Caco-2 (cell line): ENCODE measurements at regions not wholly inside any gene's neighbourhood (a gene's known extent, or its start where the extent isn't known, plus 50 kb on each side); places are given as distances from the start of the nearest gene placed in this dataset.

ENCODE experiments used
- BruUV-seq: library from RNA; stranded (reverse); fragments of 400-500 nt; replicated peaks from 2 replicates; lab custom pipeline; 2021; lab: Mats Ljungman, UMichigan
- CTCF ChIA-PET: fragments of 300-600 bp; sonication (Branson Sonifier 250); formaldehyde crosslinking; loops from one replicate; lab custom pipeline; 2022; ENCODE audit warnings: antibody characterized with exemption; lab: Charles Lee
- POLR2A ChIA-PET: fragments of 300-600 bp; sonication (Branson Sonifier 250); formaldehyde crosslinking; loops from one replicate; lab custom pipeline; 2022; ENCODE audit warnings: antibody characterized with exemption; lab: Charles Lee
- DNase-seq, 2 experiments: peaks; one replicate each; pipeline versions ENCODE4 v3.0.0 to v3.0.0-alpha.2; 2020 to 2022
- H3K27me3 ChIP-seq: replicated peaks from 2 replicates; pipeline ENCODE4 v1.6.0; 2011; ENCODE audit warnings: low read length; ENCODE audit not compliant: control insufficient read depth, insufficient read depth
- H3K36me3 ChIP-seq: 2 replicates; pipeline ENCODE4 v1.5.1; 2011; ENCODE audit warnings: low read length; ENCODE audit not compliant: control insufficient read depth, insufficient read depth
- H3K4me1 ChIP-seq: fragments of 250-450 bp; sonication (Bioruptor Pico); 2 replicates; pipeline ENCODE4 v1.5.1; 2020; ENCODE audit warnings: mild to moderate bottlenecking
- H3K4me3 ChIP-seq: 2 replicates; pipeline ENCODE4 v1.5.1; 2011; ENCODE audit warnings: low read depth, mild to moderate bottlenecking, control low read depth, low read length
- H3K9me3 ChIP-seq: fragments of 250-450 bp; sonication (Bioruptor Pico); 2 replicates; pipeline ENCODE4 v1.5.1; 2020; ENCODE audit warnings: mild to moderate bottlenecking, moderate library complexity
- H3K27ac Mint-ChIP-seq: one replicate; pipeline ENCODE4 v1.8.0; 2022; ENCODE audit warnings: mixed read lengths; ENCODE audit not compliant: unreplicated experiment
- H3K27me3 Mint-ChIP-seq: one replicate; pipeline ENCODE4 v1.8.0; 2022; ENCODE audit warnings: mixed read lengths; ENCODE audit not compliant: insufficient read depth, unreplicated experiment
- H3K36me3 Mint-ChIP-seq: one replicate; pipeline ENCODE4 v1.8.0; 2022; ENCODE audit warnings: mild to moderate bottlenecking, mixed read lengths; ENCODE audit not compliant: insufficient read depth, unreplicated experiment
- H3K4me1 Mint-ChIP-seq: one replicate; pipeline ENCODE4 v1.8.0; 2022; ENCODE audit warnings: low read depth, mixed read lengths; ENCODE audit not compliant: unreplicated experiment
- H3K4me3 Mint-ChIP-seq: one replicate; pipeline ENCODE4 v1.8.0; 2022; ENCODE audit warnings: mild to moderate bottlenecking, moderate library complexity, mixed read lengths; ENCODE audit not compliant: unreplicated experiment
- H3K9me3 Mint-ChIP-seq: one replicate; pipeline ENCODE4 v1.8.0; 2022; ENCODE audit warnings: mixed read lengths; ENCODE audit not compliant: unreplicated experiment
- CTCF ChIP-seq, 2 experiments: fragments of 200-600 bp in 1 of 2; IDR thresholded peaks; 1 replicate in 1 of 2; 2 replicates in 1 of 2; pipeline versions ENCODE4 v1.5.1 to v1.8.0; 2011 to 2022; ENCODE audit warnings: antibody characterized with exemption in 1 of 2, control low read depth in 1 of 2, inconsistent platforms in 1 of 2, low read depth in 1 of 2, low read length in 1 of 2, mild to moderate bottlenecking in 1 of 2, moderate library complexity in 1 of 2; ENCODE audit not compliant: insufficient read depth in 1 of 2, severe bottlenecking in 1 of 2, unreplicated experiment in 1 of 2
- intact Hi-C: fragments of 100-400 bp; cut with micrococcal nuclease; formaldehyde crosslinking; loops from one replicate; pipeline ENCODE4 v1.10.0; 2022; ENCODE audit not compliant: unreplicated experiment

DNA sequence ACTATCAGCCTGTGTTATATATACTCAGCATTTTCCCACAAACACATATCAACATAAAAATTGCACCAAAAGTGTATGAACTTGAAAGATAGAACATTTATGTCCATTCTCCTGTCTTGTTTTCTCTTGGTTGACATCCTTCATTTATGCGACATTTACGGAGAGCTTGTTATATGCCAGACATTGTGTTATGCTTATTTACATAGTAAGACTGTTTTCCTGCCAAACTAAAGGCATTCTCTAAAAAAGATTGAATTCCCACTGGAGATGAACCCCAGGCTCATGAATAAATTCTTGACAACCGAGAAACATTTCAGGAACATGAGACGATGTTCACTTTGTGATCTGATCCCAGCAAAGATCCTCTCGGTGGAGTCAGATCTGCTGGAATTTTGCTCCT is 131.0 kb downstream of the RAP2A start:
- TF ChIP-seq CTCF (IDR thresholded peaks at IDR 0.05; ENCODE audit: insufficient read depth in 1 of 2, low read depth in 1 of 2, low read length in 1 of 2, severe bottlenecking in 1 of 2, unreplicated experiment in 1 of 2): no peak
- POLR2A ChIA-PET: no interaction called here

GRCh38 chr13:97565906-97566305 is 131.9 kb downstream of the RAP2A start:
- no peak overlapping the region for H3K27ac Mint-ChIP-seq

More for the DNA sequence above, 131.0 kb downstream of the RAP2A start:
- Mint-ChIP-seq H3K4me3 (no peak overlapping the region), H3K36me3 (no peaks in the 10 kb centered on the region), H3K9me3 (no peaks in the 10 kb centered on the region), H3K4me1 (peaks cover 12% of the 10 kb centered on the region), H3K27ac (no peak overlapping the region), H3K27me3 (no peaks in the 10 kb centered on the region)
- no peaks in the 10 kb centered on the region for H3K27me3 ChIP-seq
- CTCF ChIA-PET: no interaction called here
- intact Hi-C loops: no loop called here
- no peak for DNase-seq
- no TSS peak for BruUV-seq
- no peak overlapping the region for H3K4me3 ChIP-seq
- peaks cover 14% of the 10 kb centered on the region for H3K4me1 ChIP-seq
- no peaks in the 10 kb centered on the region for H3K36me3 ChIP-seq
- H3K9me3 ChIP-seq: no peaks in the 10 kb centered on the region

GRCh38 chr13:97566907-97567306 is 132.9 kb downstream of the RAP2A start:
- Mint-ChIP-seq H3K36me3 (no peaks in the 10 kb centered on the region), H3K27me3 (no peaks in the 10 kb centered on the region), H3K27ac (peak overlapping the region; percentile 69), H3K9me3 (no peaks in the 10 kb centered on the region), H3K4me3 (no peak overlapping the region), H3K4me1 (peaks cover 15% of the 10 kb centered on the region)
- peaks cover 14% of the 10 kb centered on the region for H3K4me1 ChIP-seq
- intact Hi-C loops: no loop called here
- H3K4me3 ChIP-seq: no peak overlapping the region
- TF ChIP-seq CTCF (IDR thresholded peaks at IDR 0.05; ENCODE audit: insufficient read depth in 1 of 2, low read depth in 1 of 2, low read length in 1 of 2, severe bottlenecking in 1 of 2, unreplicated experiment in 1 of 2): no peak
- no peaks in the 10 kb centered on the region for H3K9me3 ChIP-seq
- DNase-seq: no peak
- no TSS peak for BruUV-seq
- ChIA-PET CTCF (no interaction called here), POLR2A (no interaction called here)
- no peaks in the 10 kb centered on the region for H3K27me3 ChIP-seq
- no peaks in the 10 kb centered on the region for H3K36me3 ChIP-seq

More at GRCh38 chr13:97565906-97566305, 131.9 kb downstream of the RAP2A start:
- ChIA-PET CTCF (no interaction called here), POLR2A (no interaction called here)
- no peaks in the 10 kb centered on the region for H3K9me3 ChIP-seq
- H3K36me3 ChIP-seq: no peaks in the 10 kb centered on the region
- H3K36me3 Mint-ChIP-seq: no peaks in the 10 kb centered on the region
- H3K27me3 ChIP-seq: no peaks in the 10 kb centered on the region
- BruUV-seq: no TSS peak
- no peak for TF ChIP-seq CTCF (IDR thresholded peaks at IDR 0.05; ENCODE audit: insufficient read depth in 1 of 2, low read depth in 1 of 2, low read length in 1 of 2, severe bottlenecking in 1 of 2, unreplicated experiment in 1 of 2)
- H3K4me3 ChIP-seq: no peak overlapping the region
- H3K27me3 Mint-ChIP-seq: no peaks in the 10 kb centered on the region
- no peaks in the 10 kb centered on the region for H3K9me3 Mint-ChIP-seq
- no peak for DNase-seq
- no peak overlapping the region for H3K4me3 Mint-ChIP-seq
- H3K4me1 ChIP-seq: peaks cover 14% of the 10 kb centered on the region
- H3K4me1 Mint-ChIP-seq: peaks cover 15% of the 10 kb centered on the region
- intact Hi-C loops: no loop called here
